ENCODE measurements at regions not wholly inside any gene's neighbourhood (a gene's known extent, or its start where the extent isn't known, plus 50 kb on each side); places are given as distances from the start of the nearest gene placed in this dataset.

GRCh38 chrX:121832446-121832845 is 785.0 kb downstream of the GLUD2 start:
- H3K4me1 ChIP-seq (ENCODE audit: control insufficient read depth, insufficient read depth, low read length): no peaks in the 10 kb centered on the region
- H3K9me3 ChIP-seq (ENCODE audit: control insufficient read depth, insufficient read depth, low read depth, low read length): no peaks in the 10 kb centered on the region
- no peak overlapping the region for H3K27ac ChIP-seq (ENCODE audit: extremely low read depth, low read depth, low read length)
- H3K36me3 ChIP-seq (ENCODE audit: control insufficient read depth in 2 of 2, insufficient read depth in 1 of 2, low read length in 2 of 2): no peaks in the 10 kb centered on the region
- CTCF ChIA-PET: no interaction called here
- H3K4me3 ChIP-seq (ENCODE audit: low read depth, low read length): no peak overlapping the region
- POLR2A ChIA-PET: no interaction called here
- TF ChIP-seq SALL2 (tag by site-specific recombination; IDR thresholded peaks at IDR 0.05; ENCODE audit: borderline replicate concordance) (no peak), ZNF48 (tag by site-specific recombination; IDR thresholded peaks at IDR 0.05) (no peak), ZNF391 (tag by site-specific recombination; IDR thresholded peaks at IDR 0.05; ENCODE audit: borderline replicate concordance, low read depth) (no peak), SETDB1 (IDR thresholded peaks at IDR 0.05; ENCODE audit: insufficient read length, low read length) (no peak), ZNF292 (tag by site-specific recombination; IDR thresholded peaks at IDR 0.05; ENCODE audit: borderline replicate concordance, low read depth) (no peak), ZNF654 (tag by site-specific recombination; IDR thresholded peaks at IDR 0.05; ENCODE audit: low read depth) (no peak), WT1 (tag by site-specific recombination; IDR thresholded peaks at IDR 0.05) (no peak), ZNF473 (tag by site-specific recombination; IDR thresholded peaks at IDR 0.05) (no peak), KLF9 (tag by site-specific recombination; IDR thresholded peaks at IDR 0.05; ENCODE audit: low read depth) (no peak), BCL6B (tag by site-specific recombination; IDR thresholded peaks at IDR 0.05) (no peak), ZNF311 (tag by site-specific recombination; IDR thresholded peaks at IDR 0.05; ENCODE audit: borderline replicate concordance) (no peak), ZNF76 (tag by site-specific recombination; IDR thresholded peaks at IDR 0.05; ENCODE audit: borderline replicate concordance, low read depth) (no peak), ZNF660 (tag by site-specific recombination; IDR thresholded peaks at IDR 0.05) (no peak), ZNF157 (tag by site-specific recombination; IDR thresholded peaks at IDR 0.05) (no peak), MEIS1 (CRISPR knock-in tag; IDR thresholded peaks at IDR 0.05; ENCODE audit: borderline replicate concordance) (no peak), ZFP69B (tag by site-specific recombination; IDR thresholded peaks at IDR 0.05) (no peak), ZNF138 (tag by site-specific recombination; IDR thresholded peaks at IDR 0.05; ENCODE audit: borderline replicate concordance) (no peak), ZNF223 (tag by site-specific recombination; IDR thresholded peaks at IDR 0.05) (no peak)
- TF ChIP-seq, protein P1, sequence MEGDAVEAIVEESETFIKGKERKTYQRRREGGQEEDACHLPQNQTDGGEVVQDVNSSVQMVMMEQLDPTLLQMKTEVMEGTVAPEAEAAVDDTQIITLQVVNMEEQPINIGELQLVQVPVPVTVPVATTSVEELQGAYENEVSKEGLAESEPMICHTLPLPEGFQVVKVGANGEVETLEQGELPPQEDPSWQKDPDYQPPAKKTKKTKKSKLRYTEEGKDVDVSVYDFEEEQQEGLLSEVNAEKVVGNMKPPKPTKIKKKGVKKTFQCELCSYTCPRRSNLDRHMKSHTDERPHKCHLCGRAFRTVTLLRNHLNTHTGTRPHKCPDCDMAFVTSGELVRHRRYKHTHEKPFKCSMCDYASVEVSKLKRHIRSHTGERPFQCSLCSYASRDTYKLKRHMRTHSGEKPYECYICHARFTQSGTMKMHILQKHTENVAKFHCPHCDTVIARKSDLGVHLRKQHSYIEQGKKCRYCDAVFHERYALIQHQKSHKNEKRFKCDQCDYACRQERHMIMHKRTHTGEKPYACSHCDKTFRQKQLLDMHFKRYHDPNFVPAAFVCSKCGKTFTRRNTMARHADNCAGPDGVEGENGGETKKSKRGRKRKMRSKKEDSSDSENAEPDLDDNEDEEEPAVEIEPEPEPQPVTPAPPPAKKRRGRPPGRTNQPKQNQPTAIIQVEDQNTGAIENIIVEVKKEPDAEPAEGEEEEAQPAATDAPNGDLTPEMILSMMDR (tag by site-specific recombination; IDR thresholded peaks at IDR 0.05): no peak
- TF ChIP-seq, protein P2, sequence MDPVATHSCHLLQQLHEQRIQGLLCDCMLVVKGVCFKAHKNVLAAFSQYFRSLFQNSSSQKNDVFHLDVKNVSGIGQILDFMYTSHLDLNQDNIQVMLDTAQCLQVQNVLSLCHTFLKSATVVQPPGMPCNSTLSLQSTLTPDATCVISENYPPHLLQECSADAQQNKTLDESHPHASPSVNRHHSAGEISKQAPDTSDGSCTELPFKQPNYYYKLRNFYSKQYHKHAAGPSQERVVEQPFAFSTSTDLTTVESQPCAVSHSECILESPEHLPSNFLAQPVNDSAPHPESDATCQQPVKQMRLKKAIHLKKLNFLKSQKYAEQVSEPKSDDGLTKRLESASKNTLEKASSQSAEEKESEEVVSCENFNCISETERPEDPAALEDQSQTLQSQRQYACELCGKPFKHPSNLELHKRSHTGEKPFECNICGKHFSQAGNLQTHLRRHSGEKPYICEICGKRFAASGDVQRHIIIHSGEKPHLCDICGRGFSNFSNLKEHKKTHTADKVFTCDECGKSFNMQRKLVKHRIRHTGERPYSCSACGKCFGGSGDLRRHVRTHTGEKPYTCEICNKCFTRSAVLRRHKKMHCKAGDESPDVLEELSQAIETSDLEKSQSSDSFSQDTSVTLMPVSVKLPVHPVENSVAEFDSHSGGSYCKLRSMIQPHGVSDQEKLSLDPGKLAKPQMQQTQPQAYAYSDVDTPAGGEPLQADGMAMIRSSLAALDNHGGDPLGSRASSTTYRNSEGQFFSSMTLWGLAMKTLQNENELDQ (tag by site-specific recombination; IDR thresholded peaks at IDR 0.05; ENCODE audit: low read depth): no peak

GRCh38 chrX:121836000-121836399 is 788.6 kb downstream of the GLUD2 start:
- H3K9me3 ChIP-seq (ENCODE audit: control insufficient read depth, insufficient read depth, low read depth, low read length): no peaks in the 10 kb centered on the region
- no peak overlapping the region for H3K27ac ChIP-seq (ENCODE audit: extremely low read depth, low read depth, low read length)
- no peaks in the 10 kb centered on the region for H3K36me3 ChIP-seq (ENCODE audit: control insufficient read depth in 2 of 2, insufficient read depth in 1 of 2, low read length in 2 of 2)
- no peak overlapping the region for H3K4me3 ChIP-seq (ENCODE audit: low read depth, low read length)
- POLR2A ChIA-PET: no interaction called here
- no peaks in the 10 kb centered on the region for H3K4me1 ChIP-seq (ENCODE audit: control insufficient read depth, insufficient read depth, low read length)
- CTCF ChIA-PET: no interaction called here
- TF ChIP-seq HOXA7 (CRISPR knock-in tag; IDR thresholded peaks at IDR 0.05; ENCODE audit: borderline replicate concordance) (no peak), ZNF311 (tag by site-specific recombination; IDR thresholded peaks at IDR 0.05; ENCODE audit: borderline replicate concordance) (no peak), TCF7L2 (IDR thresholded peaks at IDR 0.05; ENCODE audit: borderline replicate concordance, low read depth, low read length) (no peak), ZNF768 (tag by site-specific recombination; IDR thresholded peaks at IDR 0.05) (no peak), ZNF221 (tag by site-specific recombination; IDR thresholded peaks at IDR 0.05; ENCODE audit: borderline replicate concordance) (no peak), KLF17 (tag by site-specific recombination; IDR thresholded peaks at IDR 0.05) (no peak), ZNF335 (tag by site-specific recombination; conservative IDR thresholded peaks at IDR 0.05) (no peak), ZNF266 (tag by site-specific recombination; IDR thresholded peaks at IDR 0.05; ENCODE audit: low read depth) (no peak)
- TF ChIP-seq, protein P3, sequence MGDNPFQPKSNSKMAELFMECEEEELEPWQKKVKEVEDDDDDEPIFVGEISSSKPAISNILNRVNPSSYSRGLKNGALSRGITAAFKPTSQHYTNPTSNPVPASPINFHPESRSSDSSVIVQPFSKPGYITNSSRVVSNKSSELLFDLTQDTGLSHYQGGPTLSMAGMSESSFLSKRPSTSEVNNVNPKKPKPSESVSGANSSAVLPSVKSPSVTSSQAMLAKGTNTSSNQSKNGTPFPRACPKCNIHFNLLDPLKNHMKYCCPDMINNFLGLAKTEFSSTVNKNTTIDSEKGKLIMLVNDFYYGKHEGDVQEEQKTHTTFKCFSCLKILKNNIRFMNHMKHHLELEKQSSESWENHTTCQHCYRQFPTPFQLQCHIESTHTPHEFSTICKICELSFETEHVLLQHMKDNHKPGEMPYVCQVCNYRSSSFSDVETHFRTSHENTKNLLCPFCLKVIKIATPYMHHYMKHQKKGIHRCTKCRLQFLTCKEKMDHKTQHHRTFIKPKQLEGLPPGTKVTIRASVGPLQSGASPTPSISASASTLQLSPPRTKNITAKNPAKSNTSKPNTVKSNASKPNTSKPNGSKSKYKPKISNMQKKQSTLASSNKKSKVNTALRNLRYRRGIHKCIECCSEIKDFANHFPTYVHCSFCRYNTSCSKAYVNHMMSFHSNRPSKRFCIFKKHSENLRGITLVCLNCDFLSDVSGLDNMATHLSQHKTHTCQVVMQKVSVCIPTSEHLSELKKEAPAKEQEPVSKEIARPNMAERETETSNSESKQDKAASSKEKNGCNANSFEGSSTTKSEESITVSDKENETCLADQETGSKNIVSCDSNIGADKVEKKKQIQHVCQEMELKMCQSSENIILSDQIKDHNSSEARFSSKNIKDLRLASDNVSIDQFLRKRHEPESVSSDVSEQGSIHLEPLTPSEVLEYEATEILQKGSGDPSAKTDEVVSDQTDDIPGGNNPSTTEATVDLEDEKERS (tag by site-specific recombination; IDR thresholded peaks at IDR 0.05): no peak
